ENCODE measurements at regions not wholly inside any gene's neighbourhood (a gene's known extent, or its start where the extent isn't known, plus 50 kb on each side); places are given as distances from the start of the nearest gene placed in this dataset.

GRCh38 chr5:173697931-173698579 lies 81.6 kb upstream of the BOD1 start:
- H3K4me3 ChIP-seq (ENCODE audit: low read depth, low read length) = no peak overlapping the region
- POLR2A ChIA-PET = no interaction called here

DNA sequence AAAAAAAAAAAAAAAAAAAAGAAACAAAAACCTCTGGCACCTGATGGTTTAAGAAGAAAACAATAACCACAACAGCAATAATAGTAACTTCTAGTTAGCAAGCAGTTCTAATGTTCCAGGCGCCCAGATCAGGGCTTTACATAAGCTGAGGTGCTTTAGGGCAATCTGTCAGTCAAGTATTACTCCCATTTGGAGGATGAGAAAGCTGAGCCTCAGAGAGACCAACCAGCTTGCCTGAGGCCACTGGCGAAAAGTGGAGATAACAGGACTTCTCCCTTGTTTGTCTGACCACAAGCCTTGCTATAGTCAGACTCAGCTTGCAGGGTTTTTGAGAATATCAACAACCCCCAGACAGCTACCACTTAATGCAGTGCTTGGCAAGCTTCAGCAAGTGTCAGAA lies 83.5 kb upstream of the BOD1 start:
- DNase-seq (ENCODE audit: low read depth, low spot score) = no peak
- TF ChIP-seq CTCF (IDR thresholded peaks at IDR 0.05; ENCODE audit: insufficient read depth, low read length, missing control alignments) = no peak
- CTCF ChIA-PET = no interaction called here
- H3K4me3 ChIP-seq (ENCODE audit: low read depth, low read length) = no peak overlapping the region
- POLR2A ChIA-PET = no interaction called here

More at GRCh38 chr5:173697931-173698579, 81.6 kb upstream of the BOD1 start:
- no peak for TF ChIP-seq CTCF (IDR thresholded peaks at IDR 0.05; ENCODE audit: insufficient read depth, low read length, missing control alignments)
- DNase-seq (ENCODE audit: low read depth, low spot score) = no peak
- CTCF ChIA-PET = no interaction called here

- ChIA-PET CTCF (interaction anchor here (1.3 kb wide), 1 partner anchor 15 kb away, joined by 3 read pairs; no protein-coding TSS in a partner anchor), POLR2A (no interaction called here)
- no peak for DNase-seq (ENCODE audit: low read depth, low spot score)
- no peak overlapping the region for H3K4me3 ChIP-seq (ENCODE audit: low read depth, low read length)
- no peak for TF ChIP-seq CTCF (IDR thresholded peaks at IDR 0.05; ENCODE audit: insufficient read depth, low read length, missing control alignments)
Measured at GRCh38 chr5:173703466-173703865, 87.0 kb upstream of the BOD1 start.

DNA sequence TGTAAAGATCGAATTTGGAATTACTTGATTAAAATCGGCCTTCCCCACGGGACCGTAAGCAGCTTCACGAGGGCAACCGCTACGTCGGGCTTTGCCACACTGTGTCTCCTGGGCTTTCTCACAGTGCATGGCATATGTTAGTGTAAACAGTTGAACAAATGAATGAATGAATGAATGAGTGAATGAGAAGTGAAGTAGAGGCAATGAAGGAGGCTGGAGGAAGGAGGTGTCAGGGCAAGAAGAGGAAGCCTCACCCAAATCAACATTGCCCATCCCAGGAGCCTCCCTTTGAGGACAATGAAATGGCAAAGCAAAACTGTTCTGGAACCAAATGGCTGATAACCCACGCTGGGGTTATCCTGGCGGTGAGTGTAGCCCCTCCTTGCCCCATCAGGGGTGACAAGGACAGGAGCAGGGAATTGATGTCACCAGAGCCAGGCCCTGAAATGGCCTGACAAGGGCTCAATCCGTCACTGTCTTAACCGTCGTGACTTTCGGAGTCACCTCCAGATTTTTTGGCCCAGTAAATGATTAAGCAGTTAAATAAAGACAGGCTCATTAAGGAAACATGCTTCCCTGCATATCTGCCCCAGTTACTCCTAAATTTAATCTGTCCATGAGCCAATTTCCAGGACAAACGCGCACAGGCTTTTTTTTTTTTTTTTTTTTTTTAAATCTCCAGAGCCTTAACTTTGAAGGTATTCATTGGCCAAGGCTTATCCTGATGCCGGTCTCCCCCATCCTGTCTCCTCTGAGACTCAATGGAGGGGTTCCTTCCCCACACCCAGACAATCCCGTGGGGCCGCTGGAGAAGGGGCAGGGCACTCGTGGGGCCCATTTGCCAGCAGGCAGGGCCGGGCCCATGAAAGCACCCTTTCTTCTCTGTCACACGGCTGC lies 88.4 kb upstream of the BOD1 start:
- ChIA-PET CTCF (interaction anchor here (1.3 kb wide), 1 partner anchor 14 kb away, joined by 3 read pairs; no protein-coding TSS in a partner anchor), POLR2A (no interaction called here)

GRCh38 chr5:173705512-173706044 lies 89.1 kb upstream of the BOD1 start:
- CTCF ChIA-PET = no interaction called here
- no peak for DNase-seq (ENCODE audit: low read depth, low spot score)
- no peak overlapping the region for H3K4me3 ChIP-seq (ENCODE audit: low read depth, low read length)
- POLR2A ChIA-PET = no interaction called here
- no peak for TF ChIP-seq CTCF (IDR thresholded peaks at IDR 0.05; ENCODE audit: insufficient read depth, low read length, missing control alignments)

More for the DNA sequence above, 88.4 kb upstream of the BOD1 start:
- no peak overlapping the region for H3K4me3 ChIP-seq (ENCODE audit: low read depth, low read length)
- no peak for TF ChIP-seq CTCF (IDR thresholded peaks at IDR 0.05; ENCODE audit: insufficient read depth, low read length, missing control alignments)
- DNase-seq (ENCODE audit: low read depth, low spot score) = no peak

- no peak for TF ChIP-seq CTCF (IDR thresholded peaks at IDR 0.05; ENCODE audit: insufficient read depth, low read length, missing control alignments)
- H3K4me3 ChIP-seq (ENCODE audit: low read depth, low read length) = no peak overlapping the region
- no peak for DNase-seq (ENCODE audit: low read depth, low spot score)
- ChIA-PET POLR2A (no interaction called here), CTCF (no interaction called here)
Measured at GRCh38 chr5:173706700-173707099, 90.2 kb upstream of the BOD1 start.
